Natural killer cell treated with Interleukin-12 subunit alpha and Interleukin-12 subunit beta and Interleukin-15 and Interleukin-18, amount 100 ng/mL, for 72 hours (primary cell): ENCODE measurements at regions not wholly inside any gene's neighbourhood (a gene's known extent, or its start where the extent isn't known, plus 50 kb on each side); places are given as distances from the start of the nearest gene placed in this dataset.
A peak's percentile ranks its signal among the peaks of the same experiment; 100 is the strongest.
"Not testable (repeated sequence)": the region's sequence is repeated elsewhere in the genome, so short reads cannot be mapped to it uniquely, and the experiment has no call there.

ENCODE experiments used
- ATAC-seq, 2 donors: fragments of 150-1000 bp; cut with Tn5 transposase in 1 of 2; sonication (Bioruptor Pico), chemical (Tn5 transposase) in 1 of 2; 2 replicates each; pipeline ENCODE4 v1.10.0; 2021
- DNase-seq: peaks from one replicate; pipeline ENCODE4 v3.0.0; 2022; ENCODE audit warnings: low spot score
- H3K27ac Mint-ChIP-seq, 2 donors: 1 replicate in 1 of 2; 2 replicates in 1 of 2; pipeline ENCODE4 v1.8.0; 2022; ENCODE audit warnings: mixed read lengths in 2 of 2, mild to moderate bottlenecking in 1 of 2, moderate library complexity in 1 of 2
- H3K27me3 Mint-ChIP-seq, 2 donors: 1 replicate in 1 of 2; 2 replicates in 1 of 2; pipeline ENCODE4 v1.8.0; 2022; ENCODE audit warnings: mixed read lengths in 2 of 2
- H3K36me3 Mint-ChIP-seq: one replicate; pipeline ENCODE4 v1.8.0; 2022; ENCODE audit warnings: mixed read lengths
- H3K4me1 Mint-ChIP-seq, 2 donors: 1 replicate in 1 of 2; 2 replicates in 1 of 2; pipeline ENCODE4 v1.8.0; 2022; ENCODE audit warnings: low read depth in 2 of 2, mixed read lengths in 2 of 2, mild to moderate bottlenecking in 1 of 2
- H3K4me3 Mint-ChIP-seq: one replicate; pipeline ENCODE4 v1.8.0; 2022; ENCODE audit warnings: mixed read lengths
- H3K9me3 Mint-ChIP-seq: 2 replicates; pipeline ENCODE4 v1.8.0; 2022; ENCODE audit warnings: mixed read lengths

DNA sequence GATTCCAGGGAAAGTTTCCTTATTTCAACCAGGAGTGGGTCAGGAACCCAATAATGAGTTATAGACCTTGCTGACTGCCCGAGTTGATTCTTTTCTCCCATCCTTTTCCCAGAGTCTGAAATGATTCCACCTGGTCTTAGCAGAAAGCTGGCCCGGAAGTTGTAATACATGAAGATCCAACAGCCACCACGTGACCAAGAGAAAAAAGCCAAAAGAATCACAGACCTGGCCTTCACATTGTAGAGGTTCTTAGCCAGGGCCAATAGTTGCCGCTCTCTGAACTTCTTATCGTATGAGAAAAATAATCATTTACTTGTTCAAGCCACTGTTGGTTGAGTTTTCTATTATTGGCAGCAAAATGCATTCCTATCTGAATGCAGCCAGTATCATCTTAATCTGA is 161.2 kb upstream of the HMGA2 start:
- Mint-ChIP-seq H3K4me1 (peaks cover 25 to 32% of the 10 kb centered on the region in 2 donors), H3K27ac (no peak overlapping the region), H3K27me3 (peaks cover 14 to 39% of the 10 kb centered on the region in 2 donors), H3K4me3 (no peak overlapping the region), H3K36me3 (peaks cover 34% of the 10 kb centered on the region), H3K9me3 (peaks cover 18% of the 10 kb centered on the region)
- ATAC-seq (no peak), DNase-seq (no peak)

DNA sequence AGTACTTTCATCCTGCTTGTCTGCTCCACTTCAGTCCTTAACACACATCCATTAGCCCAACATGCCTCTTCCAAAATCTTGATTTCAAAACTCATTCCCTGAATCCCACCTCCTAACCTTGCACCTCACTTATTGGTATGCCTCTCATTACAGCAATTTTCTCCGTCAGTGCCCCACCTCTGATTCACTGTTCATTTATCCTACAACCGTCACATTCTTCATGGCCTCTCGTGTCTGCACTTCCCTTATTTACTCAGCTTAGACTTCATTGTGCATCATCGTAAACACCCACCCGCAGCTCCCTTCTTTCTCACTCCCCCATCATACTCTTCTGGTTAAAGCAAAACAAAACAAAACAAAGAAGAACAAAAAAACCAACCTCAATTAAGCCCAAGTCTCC is 160.6 kb upstream of the HMGA2 start:
- H3K36me3 Mint-ChIP-seq = peaks cover 34% of the 10 kb centered on the region
- ATAC-seq = no peak
- H3K9me3 Mint-ChIP-seq = peaks cover 18% of the 10 kb centered on the region
- peaks cover 19 to 36% of the 10 kb centered on the region in 2 donors for H3K4me1 Mint-ChIP-seq
- no peak overlapping the region for H3K27ac Mint-ChIP-seq
- no peak overlapping the region for H3K4me3 Mint-ChIP-seq
- DNase-seq = no peak
- peaks cover 14 to 39% of the 10 kb centered on the region in 2 donors for H3K27me3 Mint-ChIP-seq

DNA sequence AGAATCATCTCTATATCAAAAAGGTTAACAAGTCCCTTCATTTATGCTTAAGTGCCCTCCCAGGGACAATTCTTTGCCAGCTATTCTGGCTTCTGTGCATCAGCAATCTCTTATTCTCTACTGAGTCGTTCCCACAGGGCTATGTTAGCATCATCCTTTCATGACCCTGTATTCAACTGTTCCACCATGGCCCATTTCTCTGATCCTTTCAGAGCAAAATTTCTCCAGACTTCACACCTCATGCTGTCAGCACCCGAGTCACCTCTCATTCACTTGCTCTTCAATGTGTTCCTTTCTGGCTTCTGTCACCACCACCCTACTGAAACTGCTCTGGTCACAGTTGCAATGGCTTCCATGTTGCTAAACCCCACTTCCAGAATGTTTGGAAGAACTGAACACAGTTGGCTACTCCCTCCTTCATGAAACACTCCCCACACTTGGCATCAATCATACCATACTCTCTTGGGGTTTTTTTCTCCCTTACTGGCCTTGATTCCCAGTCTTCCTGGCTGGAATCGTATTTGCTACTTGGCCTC is 159.5 kb upstream of the HMGA2 start:
- Mint-ChIP-seq H3K27ac (peak overlapping the region; percentile 65 to 72), H3K4me3 (peak overlapping the region; percentile 56), H3K9me3 (peaks cover 14% of the 10 kb centered on the region), H3K36me3 (peaks cover 31% of the 10 kb centered on the region), H3K4me1 (peaks cover 27 to 39% of the 10 kb centered on the region in 2 donors), H3K27me3 (peaks cover 11 to 38% of the 10 kb centered on the region in 2 donors)
- DNase-seq (no peak), ATAC-seq (peak; percentile 53 to 60)

DNA sequence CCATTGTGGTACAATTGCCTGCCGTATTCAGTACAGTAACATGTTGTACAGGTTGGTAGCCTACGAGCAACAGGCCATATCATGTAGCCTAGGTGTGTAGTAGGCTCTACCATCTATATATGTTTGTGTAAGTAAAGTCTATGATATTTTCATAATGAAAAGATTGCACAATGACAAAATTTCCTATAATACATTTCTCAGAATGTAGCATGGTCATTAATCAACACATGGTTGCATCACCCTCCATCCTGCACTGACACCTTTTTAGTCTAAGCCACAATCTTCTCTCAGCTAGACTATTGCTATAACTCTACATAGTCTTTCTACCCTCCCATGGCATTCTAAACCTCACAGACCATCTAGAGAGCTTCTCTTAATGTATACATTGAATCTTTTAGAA is 158.5 kb upstream of the HMGA2 start:
- DNase-seq (peak; percentile 66), ATAC-seq (peak; percentile 79 to 89)
- H3K9me3 Mint-ChIP-seq = peaks cover 14% of the 10 kb centered on the region
- peak overlapping the region; percentile 56 for H3K4me3 Mint-ChIP-seq
- H3K27ac Mint-ChIP-seq = peak overlapping the region; percentile 65 to 72
- H3K27me3 Mint-ChIP-seq = peaks cover 10 to 35% of the 10 kb centered on the region in 2 donors
- H3K4me1 Mint-ChIP-seq = peaks cover 27 to 42% of the 10 kb centered on the region in 2 donors
- H3K36me3 Mint-ChIP-seq = peaks cover 31% of the 10 kb centered on the region

DNA sequence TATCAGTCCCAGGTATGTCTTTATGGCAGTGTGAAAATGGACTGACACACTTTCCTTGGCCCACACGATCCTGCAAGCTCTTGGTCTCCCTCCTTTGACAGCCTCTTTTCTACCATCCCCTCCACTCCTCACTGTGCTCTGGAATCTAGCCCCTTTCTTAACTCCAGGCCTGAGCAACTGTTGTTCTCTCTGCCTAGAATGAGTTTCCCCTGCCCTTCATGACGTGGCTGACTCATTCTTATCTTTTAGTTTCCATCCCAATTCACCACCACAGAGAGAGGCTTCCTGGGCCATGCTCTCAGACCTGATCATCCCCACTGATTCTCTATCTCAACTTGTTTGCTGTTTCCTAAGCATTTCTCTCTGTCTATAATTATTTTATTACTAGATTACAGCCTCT is 157.4 kb upstream of the HMGA2 start:
- Mint-ChIP-seq H3K27me3 (peaks cover 10 to 35% of the 10 kb centered on the region in 2 donors), H3K4me1 (peaks cover 27 to 49% of the 10 kb centered on the region in 2 donors), H3K4me3 (peak overlapping the region; percentile 71), H3K27ac (peak overlapping the region; percentile 65 to 72), H3K36me3 (peaks cover 31% of the 10 kb centered on the region), H3K9me3 (peaks cover 14% of the 10 kb centered on the region)
- ATAC-seq (peak; percentile 52 to 60), DNase-seq (peak; percentile 61)

DNA sequence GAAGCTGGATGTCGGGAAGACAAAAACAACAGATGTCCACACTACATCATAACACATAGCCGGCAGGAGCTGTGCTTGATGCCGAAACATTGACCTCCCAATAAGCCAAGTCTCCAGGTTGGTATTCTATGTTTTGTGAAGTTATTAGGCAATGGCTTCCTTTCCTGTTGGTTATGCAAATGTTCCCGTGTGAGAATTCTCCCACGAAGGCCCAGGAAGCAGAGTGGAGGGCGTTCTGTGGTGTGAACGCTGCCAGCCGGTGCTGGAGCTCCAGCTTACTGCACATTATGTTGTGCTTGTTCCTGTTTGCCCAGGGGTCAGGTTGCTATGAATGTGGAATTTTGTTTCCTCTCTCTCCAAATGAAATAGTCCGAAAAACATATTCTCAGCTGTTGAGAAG is 156.4 kb upstream of the HMGA2 start:
- peaks cover 14% of the 10 kb centered on the region for H3K9me3 Mint-ChIP-seq
- H3K27ac Mint-ChIP-seq = peak overlapping the region in 1 of 2 donors; percentile 72
- H3K27me3 Mint-ChIP-seq = peaks cover 10 to 35% of the 10 kb centered on the region in 2 donors
- peaks cover 27 to 52% of the 10 kb centered on the region in 2 donors for H3K4me1 Mint-ChIP-seq
- H3K4me3 Mint-ChIP-seq = no peak overlapping the region
- ATAC-seq (no peak), DNase-seq (peak; percentile 61)
- H3K36me3 Mint-ChIP-seq = peaks cover 31% of the 10 kb centered on the region

DNA sequence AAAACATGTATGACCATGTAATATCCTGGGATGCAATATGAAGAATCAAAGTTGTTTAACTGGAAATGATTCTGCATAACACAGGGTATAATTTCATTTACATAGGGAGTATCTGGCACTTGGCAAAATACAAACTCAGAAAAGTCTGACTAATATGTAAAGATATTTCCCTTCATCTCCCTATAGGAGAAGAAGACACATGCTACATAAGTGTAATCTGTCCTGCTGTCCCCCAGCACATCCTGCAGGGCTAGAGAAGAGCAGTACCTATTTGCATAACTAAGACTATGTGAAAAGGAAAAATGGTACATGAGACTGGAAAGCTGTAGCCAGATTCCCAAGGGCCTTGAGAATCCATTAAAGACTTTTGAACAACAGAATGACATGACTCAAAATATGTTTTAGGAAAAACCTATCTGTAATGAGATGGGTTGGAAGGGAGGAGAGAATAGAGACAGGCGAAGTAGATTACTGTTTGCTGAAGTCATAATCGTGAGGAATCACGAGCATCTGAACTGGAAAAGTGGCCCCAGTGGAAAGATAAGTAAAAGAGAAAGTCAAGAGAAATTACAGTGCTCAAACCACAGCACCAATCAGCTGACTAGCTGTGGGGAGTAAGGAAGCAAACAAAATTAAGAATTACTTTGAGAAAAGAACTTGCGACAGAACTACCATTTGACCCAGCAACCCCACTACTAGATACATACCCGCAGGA is 155.1 kb upstream of the HMGA2 start:
- Mint-ChIP-seq H3K4me1 (peaks cover 27 to 48% of the 10 kb centered on the region in 2 donors), H3K9me3 (peaks cover 10% of the 10 kb centered on the region), H3K27ac (peak overlapping the region in 1 of 2 donors; percentile 72), H3K27me3 (peaks cover 5 to 30% of the 10 kb centered on the region in 2 donors), H3K36me3 (peaks cover 23% of the 10 kb centered on the region), H3K4me3 (peak overlapping the region; percentile 20)
- DNase-seq (no peak), ATAC-seq (no peak)

DNA sequence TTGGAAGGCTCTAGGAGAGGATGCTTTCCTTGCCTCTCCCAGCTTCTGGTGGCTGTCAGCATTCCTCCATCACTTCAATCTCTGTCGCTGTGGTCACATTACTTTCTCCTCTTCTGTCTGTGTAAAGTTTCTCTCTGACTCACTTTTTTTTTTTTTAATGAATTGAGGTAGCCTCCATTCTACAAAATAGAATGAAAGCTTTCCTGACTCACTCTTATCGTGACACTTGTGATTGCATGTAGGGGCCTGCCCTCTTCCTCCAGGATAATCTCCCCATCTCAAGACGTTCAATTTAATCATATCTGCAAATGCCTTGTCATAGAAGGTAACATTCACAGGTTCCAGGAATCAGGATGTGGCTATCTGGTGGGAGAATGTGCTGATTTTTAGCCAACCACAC is 153.5 kb upstream of the HMGA2 start:
- Mint-ChIP-seq H3K4me3 (peak overlapping the region; percentile 21), H3K36me3 (peaks cover 11% of the 10 kb centered on the region), H3K27me3 (peaks cover 5 to 21% of the 10 kb centered on the region in 2 donors), H3K27ac (peak overlapping the region in 1 of 2 donors; percentile 64), H3K4me1 (peaks cover 15 to 35% of the 10 kb centered on the region in 2 donors), H3K9me3 (no peaks in the 10 kb centered on the region)
- ATAC-seq (peak; percentile 48 to 70), DNase-seq (no peak)

DNA sequence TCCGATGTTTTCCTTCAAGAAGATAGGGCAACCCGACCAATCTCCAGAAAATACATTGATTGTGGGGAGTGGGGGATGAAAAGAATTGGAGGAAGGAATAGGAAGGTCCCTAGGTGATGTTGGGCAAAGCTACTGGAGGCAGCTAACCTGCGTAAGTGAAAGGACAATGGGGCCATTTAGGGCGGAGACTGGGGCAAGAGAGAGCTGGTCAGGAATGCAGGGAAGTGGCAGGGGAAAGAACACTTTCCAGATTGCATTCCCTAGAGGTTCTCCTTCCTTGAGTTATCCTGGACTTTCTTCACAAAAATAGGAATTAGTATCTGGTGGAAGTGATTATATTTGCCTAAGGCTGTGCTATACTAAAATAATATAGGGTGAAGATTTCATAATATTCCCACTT is 151.8 kb upstream of the HMGA2 start:
- Mint-ChIP-seq H3K27ac (peak overlapping the region in 1 of 2 donors; percentile 44), H3K4me3 (no peak overlapping the region), H3K36me3 (peaks cover 5% of the 10 kb centered on the region), H3K27me3 (peaks cover 10 to 32% of the 10 kb centered on the region in 2 donors), H3K4me1 (peaks cover 9 to 31% of the 10 kb centered on the region in 2 donors), H3K9me3 (no peaks in the 10 kb centered on the region)
- DNase-seq (no peak), ATAC-seq (no peak)

DNA sequence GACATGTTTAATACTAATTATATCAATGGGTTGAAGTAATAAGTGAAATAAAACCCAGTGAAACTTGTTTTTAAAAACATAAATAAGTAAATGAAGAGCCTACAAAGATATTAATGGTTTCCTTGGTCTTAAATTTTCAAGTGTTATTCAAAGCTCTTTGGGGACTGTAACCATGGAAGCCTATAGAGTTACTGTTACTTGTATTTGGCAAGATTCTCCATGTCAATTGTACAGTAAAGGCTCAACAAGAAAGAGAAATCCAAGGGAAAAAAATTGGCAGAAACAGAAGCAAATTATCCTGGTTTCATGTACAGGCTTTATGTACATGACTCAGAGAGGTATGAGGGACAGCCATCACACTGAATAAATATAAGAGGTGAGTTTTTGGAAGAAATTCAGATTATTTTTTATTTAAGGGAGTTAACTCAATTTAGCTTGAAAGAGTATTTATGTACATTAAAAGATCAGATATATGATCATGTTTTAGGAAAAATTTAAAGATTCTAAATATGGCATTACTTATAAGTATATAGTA is 151.1 kb upstream of the HMGA2 start:
- Mint-ChIP-seq H3K27me3 (peaks cover 14 to 30% of the 10 kb centered on the region in 2 donors), H3K9me3 (peaks cover 2% of the 10 kb centered on the region), H3K4me1 (peaks cover 9 to 24% of the 10 kb centered on the region in 2 donors), H3K27ac (peak overlapping the region in 1 of 2 donors; percentile 44), H3K36me3 (peaks cover 5% of the 10 kb centered on the region), H3K4me3 (no peak overlapping the region)
- no peak for ATAC-seq
- no peak for DNase-seq

DNA sequence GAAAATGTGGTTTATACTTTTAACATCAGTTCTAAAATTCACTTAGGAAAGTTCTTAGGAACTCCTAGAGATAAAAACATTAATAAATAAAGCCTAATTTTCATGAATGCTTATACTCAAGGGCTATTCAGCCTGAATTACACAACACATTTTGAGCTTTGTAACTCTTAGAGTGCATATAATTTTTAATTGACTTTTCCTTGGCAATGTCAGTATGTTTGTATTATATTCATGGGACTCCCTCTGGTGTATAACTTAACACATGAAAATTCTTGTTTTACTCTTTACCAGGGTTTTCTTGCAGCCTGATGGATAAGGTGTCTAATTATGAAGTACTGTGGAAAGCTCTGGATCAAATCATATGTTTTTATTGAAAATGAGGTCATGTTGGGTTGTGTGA is 150.6 kb upstream of the HMGA2 start:
- DNase-seq (no peak), ATAC-seq (no peak)
- Mint-ChIP-seq H3K27ac (no peak overlapping the region), H3K4me3 (no peak overlapping the region), H3K9me3 (peaks cover 4% of the 10 kb centered on the region), H3K27me3 (peaks cover 16 to 25% of the 10 kb centered on the region in 2 donors), H3K4me1 (peaks cover 9 to 21% of the 10 kb centered on the region in 2 donors), H3K36me3 (peaks cover 5% of the 10 kb centered on the region)

DNA sequence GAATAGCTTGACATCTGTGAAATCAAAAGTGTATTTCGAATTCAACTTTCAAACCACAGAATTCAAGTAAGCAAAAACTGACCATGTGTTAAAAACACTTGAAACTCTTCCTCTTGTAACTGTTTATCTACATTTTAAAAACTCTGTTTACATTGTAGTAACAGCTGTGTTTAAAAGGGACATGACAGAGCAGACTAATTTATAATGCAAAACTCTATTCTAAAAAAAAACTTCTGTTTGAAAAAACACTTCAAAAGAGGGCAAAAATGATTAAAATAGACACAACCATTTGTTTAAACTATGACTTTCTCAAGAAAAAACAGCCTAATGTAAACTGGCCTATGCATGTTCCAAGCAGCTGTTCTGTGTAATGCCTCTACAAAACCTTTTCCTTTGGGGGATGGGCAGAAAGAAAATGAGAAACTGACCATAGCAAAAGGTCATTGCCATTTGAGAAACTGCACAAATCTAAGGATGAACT is 149.1 kb upstream of the HMGA2 start:
- peaks cover 4% of the 10 kb centered on the region for H3K9me3 Mint-ChIP-seq
- H3K4me3 Mint-ChIP-seq = no peak overlapping the region
- no peak for DNase-seq
- peaks cover 11 to 16% of the 10 kb centered on the region in 2 donors for H3K27me3 Mint-ChIP-seq
- no peaks in the 10 kb centered on the region for H3K36me3 Mint-ChIP-seq
- H3K4me1 Mint-ChIP-seq = peaks cover 0 to 13% of the 10 kb centered on the region in 2 donors
- H3K27ac Mint-ChIP-seq = no peak overlapping the region
- ATAC-seq = no peak

DNA sequence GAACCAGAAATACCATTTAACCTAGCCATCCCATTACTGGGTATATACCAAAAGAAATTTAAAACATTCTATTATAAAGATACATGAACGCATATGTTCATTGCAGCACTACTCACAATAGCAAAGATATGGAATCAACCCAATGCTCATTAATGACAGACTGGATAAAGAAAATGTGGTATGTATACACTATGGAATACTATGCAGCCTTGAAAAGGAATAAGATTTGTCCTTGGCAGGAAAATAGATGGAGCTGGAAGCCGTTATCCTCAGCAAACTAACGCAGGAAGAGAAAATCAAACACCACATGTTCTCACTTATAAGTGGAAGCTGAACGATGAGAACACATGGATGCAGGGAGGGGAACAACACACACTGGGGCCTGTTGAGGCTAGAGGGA is 146.1 kb upstream of the HMGA2 start:
- DNase-seq, ATAC-seq, H3K36me3 Mint-ChIP-seq, H3K4me1 Mint-ChIP-seq, H3K9me3 Mint-ChIP-seq, H3K27ac Mint-ChIP-seq, H3K4me3 Mint-ChIP-seq: not testable (repeated sequence)
- peaks cover 11 to 13% of the 10 kb centered on the region in 2 donors for H3K27me3 Mint-ChIP-seq

DNA sequence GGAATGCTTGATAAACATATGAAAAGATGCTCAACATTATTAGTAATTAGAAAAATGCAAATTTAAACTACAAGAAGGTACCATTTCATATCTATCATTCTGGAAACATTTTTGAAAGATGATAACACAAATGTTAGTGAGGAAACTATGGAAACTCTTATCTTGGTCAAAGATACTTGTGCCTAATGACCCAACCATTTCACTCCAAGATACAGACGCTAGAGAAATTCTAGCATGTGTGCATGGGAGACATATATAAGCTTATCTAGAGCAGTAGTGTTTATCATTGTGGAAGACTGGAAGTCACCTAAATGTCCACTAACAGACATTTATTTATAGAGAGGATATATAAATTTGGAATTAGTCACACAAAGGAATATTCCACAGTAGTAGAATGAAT is 143.1 kb upstream of the HMGA2 start:
- Mint-ChIP-seq H3K4me3 (no peak overlapping the region), H3K9me3 (peaks cover 10% of the 10 kb centered on the region), H3K36me3 (no peaks in the 10 kb centered on the region), H3K27me3 (peaks cover 19 to 24% of the 10 kb centered on the region in 2 donors), H3K4me1 (no peaks in the 10 kb centered on the region), H3K27ac (no peak overlapping the region)
- no peak for ATAC-seq
- DNase-seq = no peak
